IMR-90 (cell line): ENCODE measurements at regions not wholly inside any gene's neighbourhood (a gene's known extent, or its start where the extent isn't known, plus 50 kb on each side); places are given as distances from the start of the nearest gene placed in this dataset.

Source experiments
- ATAC-seq: fragments of 200-7000 bp; cut with Tn5 transposase; 2 replicates; pipeline ENCODE4 v1.9.1; 2020; ENCODE audit warnings: low read depth, mild to moderate bottlenecking, moderate library complexity
- BruUV-seq: library from RNA; stranded (reverse); fragments of 400-500 nt; replicated peaks from 2 replicates; lab custom pipeline; 2021; lab: Mats Ljungman, UMichigan
- CTCF ChIA-PET: fragments of 300-600 bp; formaldehyde crosslinking; extraction: SDS; loops from one replicate; lab custom pipeline; 2021; ENCODE audit warnings: antibody characterized with exemption; lab: Yijun Ruan, JAX
- POLR2A ChIA-PET: fragments of 300-600 bp; sonication (Branson Sonifier 250); formaldehyde crosslinking; loops from one replicate; lab custom pipeline; 2022; ENCODE audit warnings: antibody characterized with exemption; ENCODE audit not compliant: unreplicated experiment; lab: Charles Lee
- DNase-seq: peaks from one replicate; pipeline ENCODE4 v3.0.0; 2013
- H2AFZ ChIP-seq: replicated peaks from 2 replicates; pipeline ENCODE3; 2013; ENCODE audit warnings: low read length, mild to moderate bottlenecking; ENCODE audit not compliant: poor library complexity
- H2AK5ac ChIP-seq: 2 replicates; pipeline ENCODE4 v1.6.1; 2013; ENCODE audit warnings: low read depth, low read length, inconsistent platforms
- H2AK9ac ChIP-seq: replicated peaks from 2 replicates; pipeline ENCODE3; 2013; ENCODE audit warnings: mild to moderate bottlenecking, low read depth, low read length, moderate library complexity; ENCODE audit not compliant: poor library complexity
- H2BK120ac ChIP-seq: 2 replicates; pipeline ENCODE4 v1.6.1; 2013; ENCODE audit warnings: low read depth, low read length, inconsistent platforms
- H2BK15ac ChIP-seq: 3 replicates; pipeline ENCODE4 v1.6.1; 2013; ENCODE audit warnings: low read depth, low read length, inconsistent platforms
- H2BK20ac ChIP-seq: 2 replicates; pipeline ENCODE4 v1.6.1; 2013; ENCODE audit warnings: low read depth, mild to moderate bottlenecking, inconsistent platforms, low read length, moderate library complexity
- H2BK5ac ChIP-seq: 2 replicates; pipeline ENCODE4 v1.6.1; 2013; ENCODE audit warnings: mild to moderate bottlenecking, low read depth, low read length, inconsistent platforms; ENCODE audit not compliant: poor library complexity, severe bottlenecking
- H3K14ac ChIP-seq: replicated peaks from 2 replicates; pipeline ENCODE4 v1.6.1; 2013; ENCODE audit warnings: low read depth, low read length, inconsistent platforms
- H3K18ac ChIP-seq: 2 replicates; pipeline ENCODE4 v1.6.1; 2013; ENCODE audit warnings: low read depth, low read length, control low read depth
- H3K23ac ChIP-seq: 2 replicates; pipeline ENCODE4 v1.6.1; 2013; ENCODE audit warnings: low read depth, low read length, inconsistent platforms
- H3K27ac ChIP-seq: 2 replicates; pipeline ENCODE4 v1.5.1; 2013; ENCODE audit warnings: mild to moderate bottlenecking, control low read depth, low read length; ENCODE audit not compliant: insufficient read depth
- H3K27me3 ChIP-seq: 2 replicates; pipeline ENCODE4 v1.6.1; 2013; ENCODE audit warnings: low read length; ENCODE audit not compliant: control insufficient read depth, insufficient read depth
- H3K36me3 ChIP-seq: 2 replicates; pipeline ENCODE4 v1.6.1; 2013; ENCODE audit warnings: low read length, mixed read lengths; ENCODE audit not compliant: control insufficient read depth, insufficient read depth
- H3K4ac ChIP-seq: 2 replicates; pipeline ENCODE4 v1.6.1; 2013; ENCODE audit warnings: low read depth, low read length, inconsistent platforms
- H3K4me1 ChIP-seq: 2 replicates; pipeline ENCODE4 v1.6.1; 2013; ENCODE audit warnings: low read length, mixed read lengths; ENCODE audit not compliant: control insufficient read depth, insufficient read depth
- H3K4me2 ChIP-seq: 2 replicates; pipeline ENCODE4 v1.6.1; 2013; ENCODE audit warnings: low read depth, mild to moderate bottlenecking, control low read depth, low read length, moderate library complexity
- H3K4me3 ChIP-seq: 2 replicates; pipeline ENCODE4 v1.5.1; 2013; ENCODE audit warnings: low read depth, mild to moderate bottlenecking, control low read depth, low read length, moderate library complexity; ENCODE audit not compliant: insufficient read depth
- H3K56ac ChIP-seq: 2 replicates; pipeline ENCODE4 v1.6.1; 2013; ENCODE audit warnings: low read length, inconsistent platforms; ENCODE audit not compliant: insufficient read depth; ENCODE audit errors: extremely low read depth
- H3K79me1 ChIP-seq, 2 experiments: 2 replicates each; pipeline ENCODE4 v1.6.1; 2013; ENCODE audit warnings: low read length in 2 of 2, inconsistent platforms in 1 of 2, low read depth in 1 of 2
- H3K9ac ChIP-seq: 2 replicates; pipeline ENCODE4 v1.6.1; 2013; ENCODE audit warnings: low read depth, low read length, control low read depth
- H3K9me1 ChIP-seq: 2 replicates; pipeline ENCODE4 v1.6.1; 2013; ENCODE audit warnings: low read length, inconsistent platforms; ENCODE audit not compliant: insufficient read depth
- H3K9me3 ChIP-seq: 2 replicates; pipeline ENCODE4 v1.6.1; 2013; ENCODE audit warnings: low read length; ENCODE audit not compliant: control insufficient read depth, insufficient read depth
- H4K20me1 ChIP-seq: 2 replicates; pipeline ENCODE4 v1.6.1; 2013; ENCODE audit warnings: low read length, inconsistent platforms; ENCODE audit not compliant: insufficient read depth
- H4K5ac ChIP-seq: 2 replicates; pipeline ENCODE4 v1.6.1; 2013; ENCODE audit warnings: mild to moderate bottlenecking, low read depth, low read length, control low read depth
- H4K8ac ChIP-seq, 2 experiments: 2 replicates each; pipeline ENCODE4 v1.6.1; 2013; ENCODE audit warnings: low read depth in 2 of 2, low read length in 2 of 2, control low read depth in 1 of 2, inconsistent platforms in 1 of 2
- H4K91ac ChIP-seq: 2 replicates; pipeline ENCODE4 v1.6.1; 2013; ENCODE audit warnings: low read depth, low read length, inconsistent platforms; ENCODE audit not compliant: insufficient read depth
- BHLHE40 ChIP-seq: fragments of 150-350 bp; IDR thresholded peaks from 2 replicates; pipeline ENCODE4 v1.6.1; 2016; ENCODE audit warnings: mild to moderate bottlenecking, low read depth, low read length
- CEBPB ChIP-seq: IDR thresholded peaks from 2 replicates; pipeline ENCODE4 v1.6.1; 2012; ENCODE audit warnings: low read depth, low read length, improper control_type of control experiment
- CHD1 ChIP-seq: IDR thresholded peaks from 2 replicates; pipeline ENCODE4 v1.6.1; 2012; ENCODE audit warnings: low read depth, low read length, improper control_type of control experiment
- FOS ChIP-seq: fragments of 150-350 bp; IDR thresholded peaks from 2 replicates; pipeline ENCODE4 v1.6.1; 2016; ENCODE audit warnings: low read depth, low read length
- MAFK ChIP-seq: IDR thresholded peaks from 2 replicates; pipeline ENCODE4 v1.6.1; 2012; ENCODE audit warnings: low read depth, low read length, improper control_type of control experiment
- NFE2L2 ChIP-seq: fragments of 150-350 bp; IDR thresholded peaks from 2 replicates; pipeline ENCODE4 v1.6.1; 2016; ENCODE audit warnings: low read depth, mild to moderate bottlenecking, low read length
- POLR2A ChIP-seq: IDR thresholded peaks from 2 replicates; pipeline ENCODE4 v1.6.1; 2012; ENCODE audit warnings: mild to moderate bottlenecking, low read depth, low read length
- RAD21 ChIP-seq: IDR thresholded peaks from 2 replicates; pipeline ENCODE4 v1.6.1; 2012; ENCODE audit warnings: low read length, improper control_type of control experiment
- RCOR1 ChIP-seq: IDR thresholded peaks from 2 replicates; pipeline ENCODE4 v1.6.1; 2012; ENCODE audit warnings: mild to moderate bottlenecking, low read length, improper control_type of control experiment; ENCODE audit not compliant: insufficient replicate concordance
- RFX5 ChIP-seq: IDR thresholded peaks from 2 replicates; pipeline ENCODE4 v1.8.0; 2012; ENCODE audit warnings: low read depth, mild to moderate bottlenecking, low read length, moderate library complexity
- WGBS, 2 experiments: methylation state at CpG; one replicate each; pipeline versions ENCODE4 v1.1.5 to v1.1.7; 2013; ENCODE audit warnings: missing lambda C conversion rate in 2 of 2; ENCODE audit not compliant: insufficient read length in 1 of 2; ENCODE audit errors: extremely low coverage in 2 of 2; 5-methylcytosine and 5-hydroxymethylcytosine counted together
- dilution Hi-C: fragments of 300-500 bp; cut with HindIII; formaldehyde crosslinking; loops from one replicate; pipeline ENCODE4 v1.14.3; 2018; ENCODE audit warnings: low sequenced_read_pairs; ENCODE audit not compliant: unreplicated experiment
- in situ Hi-C: fragments of 300-500 bp; cut with MboI; formaldehyde crosslinking; loops from 3 replicates; pipeline ENCODE4 v1.14.3; 2019; ENCODE audit warnings: low sequenced_read_pairs, inconsistent platforms, mixed read lengths
- intact Hi-C: fragments of 100-400 bp; cut with micrococcal nuclease; formaldehyde crosslinking; loops from 2 replicates; pipeline ENCODE4 v1.10.0; 2022
- TF ChIP-seq, protein P1 (sequence below): fragments of 150-350 bp; IDR thresholded peaks from 2 replicates; pipeline ENCODE4 v1.6.1; 2016; ENCODE audit warnings: low read depth, mild to moderate bottlenecking, low read length, moderate library complexity, borderline replicate concordance
- TF ChIP-seq, protein P2 (sequence below): fragments of 150-350 bp; IDR thresholded peaks from 2 replicates; pipeline ENCODE4 v1.6.1; 2017; ENCODE audit warnings: mild to moderate bottlenecking, antibody characterized with exemption, low read length, low read depth
- TF ChIP-seq, protein P3 (sequence below): conservative IDR thresholded peaks from 2 replicates; pipeline ENCODE4 v1.5.1; 2012; ENCODE audit warnings: mild to moderate bottlenecking, low read depth, low read length, improper control_type of control experiment

DNA sequence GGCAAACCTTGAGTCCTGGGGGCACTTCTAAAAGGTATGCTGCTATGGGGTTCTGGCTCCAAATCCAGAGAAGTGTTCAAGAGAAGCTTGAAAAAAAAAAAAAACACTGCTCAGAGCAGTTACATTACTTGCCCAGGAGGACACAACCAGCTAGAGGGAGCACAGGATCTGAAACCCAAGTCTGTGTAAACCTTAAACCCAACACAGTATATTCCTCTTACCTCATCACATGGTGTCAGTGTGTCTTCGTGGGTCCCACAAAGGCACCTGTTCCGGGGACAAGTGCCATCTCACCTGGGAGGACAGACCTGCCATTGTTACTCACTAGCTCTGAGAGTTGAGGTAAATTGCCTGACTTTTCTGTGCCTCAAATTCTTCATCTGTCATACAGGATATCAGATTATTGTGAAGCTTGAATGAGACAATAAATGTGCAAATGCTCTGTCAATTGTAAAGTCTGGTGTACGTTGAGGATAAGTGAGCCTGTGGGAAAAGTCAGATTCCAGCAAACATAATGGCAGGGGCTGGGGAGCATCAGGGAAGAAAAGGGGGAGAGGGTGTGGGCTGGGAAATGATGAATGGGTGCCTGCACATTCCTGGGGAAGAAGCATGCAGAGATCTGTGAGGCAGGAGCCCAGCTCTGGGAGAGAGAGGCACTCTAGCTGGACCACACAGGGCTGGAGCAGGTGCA is 170.4 kb upstream of the ZC3H12A start:
- TF ChIP-seq FOS (no peak), POLR2A (no peak), NFE2L2 (no peak), CEBPB (no peak), BHLHE40 (no peak), RAD21 (no peak), RCOR1 (no peak), MAFK (no peak), RFX5 (no peak), CHD1 (no peak)
- TF ChIP-seq, protein P1, sequence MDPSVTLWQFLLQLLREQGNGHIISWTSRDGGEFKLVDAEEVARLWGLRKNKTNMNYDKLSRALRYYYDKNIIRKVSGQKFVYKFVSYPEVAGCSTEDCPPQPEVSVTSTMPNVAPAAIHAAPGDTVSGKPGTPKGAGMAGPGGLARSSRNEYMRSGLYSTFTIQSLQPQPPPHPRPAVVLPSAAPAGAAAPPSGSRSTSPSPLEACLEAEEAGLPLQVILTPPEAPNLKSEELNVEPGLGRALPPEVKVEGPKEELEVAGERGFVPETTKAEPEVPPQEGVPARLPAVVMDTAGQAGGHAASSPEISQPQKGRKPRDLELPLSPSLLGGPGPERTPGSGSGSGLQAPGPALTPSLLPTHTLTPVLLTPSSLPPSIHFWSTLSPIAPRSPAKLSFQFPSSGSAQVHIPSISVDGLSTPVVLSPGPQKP = no peak
- TF ChIP-seq, protein P2, sequence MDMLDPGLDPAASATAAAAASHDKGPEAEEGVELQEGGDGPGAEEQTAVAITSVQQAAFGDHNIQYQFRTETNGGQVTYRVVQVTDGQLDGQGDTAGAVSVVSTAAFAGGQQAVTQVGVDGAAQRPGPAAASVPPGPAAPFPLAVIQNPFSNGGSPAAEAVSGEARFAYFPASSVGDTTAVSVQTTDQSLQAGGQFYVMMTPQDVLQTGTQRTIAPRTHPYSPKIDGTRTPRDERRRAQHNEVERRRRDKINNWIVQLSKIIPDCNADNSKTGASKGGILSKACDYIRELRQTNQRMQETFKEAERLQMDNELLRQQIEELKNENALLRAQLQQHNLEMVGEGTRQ = no peak
- TF ChIP-seq, protein P3, sequence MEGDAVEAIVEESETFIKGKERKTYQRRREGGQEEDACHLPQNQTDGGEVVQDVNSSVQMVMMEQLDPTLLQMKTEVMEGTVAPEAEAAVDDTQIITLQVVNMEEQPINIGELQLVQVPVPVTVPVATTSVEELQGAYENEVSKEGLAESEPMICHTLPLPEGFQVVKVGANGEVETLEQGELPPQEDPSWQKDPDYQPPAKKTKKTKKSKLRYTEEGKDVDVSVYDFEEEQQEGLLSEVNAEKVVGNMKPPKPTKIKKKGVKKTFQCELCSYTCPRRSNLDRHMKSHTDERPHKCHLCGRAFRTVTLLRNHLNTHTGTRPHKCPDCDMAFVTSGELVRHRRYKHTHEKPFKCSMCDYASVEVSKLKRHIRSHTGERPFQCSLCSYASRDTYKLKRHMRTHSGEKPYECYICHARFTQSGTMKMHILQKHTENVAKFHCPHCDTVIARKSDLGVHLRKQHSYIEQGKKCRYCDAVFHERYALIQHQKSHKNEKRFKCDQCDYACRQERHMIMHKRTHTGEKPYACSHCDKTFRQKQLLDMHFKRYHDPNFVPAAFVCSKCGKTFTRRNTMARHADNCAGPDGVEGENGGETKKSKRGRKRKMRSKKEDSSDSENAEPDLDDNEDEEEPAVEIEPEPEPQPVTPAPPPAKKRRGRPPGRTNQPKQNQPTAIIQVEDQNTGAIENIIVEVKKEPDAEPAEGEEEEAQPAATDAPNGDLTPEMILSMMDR = no peak
- Histone ChIP-seq H3K4ac (no peak overlapping the region), H3K9me3 (no peaks in the 10 kb centered on the region), H3K9me1 (no peaks in the 10 kb centered on the region), H2AFZ (no peak overlapping the region), H2BK120ac (no peak overlapping the region), H3K18ac (no peak overlapping the region), H2AK5ac (no peak overlapping the region), H2BK15ac (no peak overlapping the region), H3K79me1 (no peaks in the 10 kb centered on the region), H4K8ac (no peak overlapping the region), H3K27me3 (no peaks in the 10 kb centered on the region), H3K9ac (no peak overlapping the region), H2BK5ac (no peak overlapping the region), H4K5ac (no peak overlapping the region), H3K56ac (no peak overlapping the region), H4K20me1 (no peaks in the 10 kb centered on the region), H4K91ac (no peak overlapping the region), H3K4me1 (no peaks in the 10 kb centered on the region), H3K14ac (no peak overlapping the region), H3K36me3 (no peaks in the 10 kb centered on the region), H3K4me3 (no peak overlapping the region), H3K23ac (no peak overlapping the region), H2BK20ac (no peak overlapping the region), H3K27ac (no peak overlapping the region), H2AK9ac (no peak overlapping the region), H3K4me2 (no peak overlapping the region)
- dilution Hi-C loops = no loop called here
- DNase-seq (no peak), ATAC-seq (no peak)
- in situ Hi-C loops = loop anchor here (25.0 kb wide), 1 partner anchor 717 kb away; no protein-coding TSS in a partner anchor
- POLR2A ChIA-PET = no interaction called here
- BruUV-seq = no TSS peak
- 0% methylated on average over 1 of the region's 3 CpGs; no CpG with 5 or more reads in 1 of the 2 experiments for WGBS, 2 experiments
- intact Hi-C loops = no loop called here
- CTCF ChIA-PET = interaction anchor here (0.6 kb wide), 1 partner anchor 654 kb away, joined by 3 read pairs; no protein-coding TSS in a partner anchor
